ENCODE measurements at regions not wholly inside any gene's neighbourhood (a gene's known extent, or its start where the extent isn't known, plus 50 kb on each side); places are given as distances from the start of the nearest gene placed in this dataset.

GRCh38 chr3:187587076-187587475, 83.1 kb downstream of the SST start:
- Histone ChIP-seq H3K27me3 (ENCODE audit: control insufficient read depth in 2 of 2, insufficient read depth in 2 of 2, low read length in 2 of 2) (no peaks in the 10 kb centered on the region), H3K9ac (replicated peaks; ENCODE audit: extremely low read depth, insufficient read depth, low read length) (no peak overlapping the region), H4K20me1 (replicated peaks; ENCODE audit: control insufficient read depth, extremely low read depth, insufficient read depth, low read length) (no peaks in the 10 kb centered on the region), H3K79me2 (ENCODE audit: control insufficient read depth, insufficient read depth, low read length) (no peaks in the 10 kb centered on the region), H3K4me2 (ENCODE audit: insufficient read depth, low read length) (no peak overlapping the region), H3K27ac (ENCODE audit: insufficient read depth, low read depth, low read length) (no peak overlapping the region), H2AFZ (ENCODE audit: low read depth, low read length) (no peak overlapping the region), H3K4me1 (ENCODE audit: control insufficient read depth, extremely low read depth, insufficient read depth, low read length) (no peaks in the 10 kb centered on the region), H3K9me3 (replicated peaks; ENCODE audit: control insufficient read depth, insufficient read depth, low read length) (no peaks in the 10 kb centered on the region), H3K36me3 (ENCODE audit: control insufficient read depth in 2 of 2, extremely low read depth in 1 of 2, insufficient read depth in 2 of 2, low read length in 2 of 2) (no peaks in the 10 kb centered on the region), H3K9me1 (replicated peaks; ENCODE audit: control insufficient read depth, extremely low read depth, insufficient read depth, low read length) (no peaks in the 10 kb centered on the region), H3K4me3 (replicated peaks in 1 of 3; ENCODE audit: insufficient read depth in 1 of 3, low read depth in 1 of 3, low read length in 3 of 3) (no peak overlapping the region)
- FAIRE-seq (no peak), DNase-seq (ENCODE audit: low read depth, low spot score) (no peak)
- intact Hi-C loops (cut with micrococcal nuclease) (no loop called here), dilution Hi-C loops (cut with MboI; ENCODE audit: extremely low pct_ligation_motif_present, low sequenced_read_pairs) (no loop called here)
- ChIA-PET POLR2A (no interaction called here), CTCF (no interaction called here)
- BruUV-seq (replicated peaks): no TSS peak
- TF ChIP-seq JUN (IDR thresholded peaks at IDR 0.05; ENCODE audit: borderline replicate concordance, insufficient read depth, insufficient read length, low read depth) (no peak), POLR2AphosphoS5 (IDR thresholded peaks at IDR 0.05; ENCODE audit: insufficient read depth, low read depth, low read length) (no peak), CTCF (IDR thresholded peaks at IDR 0.05; ENCODE audit: extremely low read depth in 1 of 2, insufficient read depth in 1 of 2, low read depth in 1 of 2, low read length in 2 of 2) (no peak), GATA2 (IDR thresholded peaks at IDR 0.05; ENCODE audit: insufficient read depth, insufficient read length, low read depth, low read length) (no peak), MYC (IDR thresholded peaks at IDR 0.05; ENCODE audit: low read depth, low read length) (no peak), FOS (IDR thresholded peaks at IDR 0.05; ENCODE audit: borderline replicate concordance, insufficient read depth, low read length) (no peak), EZH2 (IDR thresholded peaks at IDR 0.05; ENCODE audit: borderline replicate concordance, low read depth, low read length, severe bottlenecking) (no peak), POLR2A (IDR thresholded peaks at IDR 0.05; ENCODE audit: low read depth, low read length) (no peak), MAX (IDR thresholded peaks at IDR 0.05; ENCODE audit: insufficient read depth, insufficient read length) (no peak)
